ENCODE measurements at regions not wholly inside any gene's neighbourhood (a gene's known extent, or its start where the extent isn't known, plus 50 kb on each side); places are given as distances from the start of the nearest gene placed in this dataset.

GRCh38 chr18:2409906-2410305 is 161.4 kb downstream of the METTL4 start:
- no peak for DNase-seq

GRCh38 chr18:2410688-2411087 is 160.6 kb downstream of the METTL4 start:
- DNase-seq: no peak

- no peak for DNase-seq
Measured at GRCh38 chr18:2411381-2411960, 159.8 kb downstream of the METTL4 start.

- DNase-seq: no peak
Measured at GRCh38 chr18:2412281-2412680, 159.0 kb downstream of the METTL4 start.

GRCh38 chr18:2412996-2413751 is 158.1 kb downstream of the METTL4 start:
- DNase-seq: no peak

- no peak for DNase-seq
Measured at GRCh38 chr18:2414235-2414634, 157.1 kb downstream of the METTL4 start.

- no peak for DNase-seq
Measured at GRCh38 chr18:2415656-2416055, 155.6 kb downstream of the METTL4 start.

GRCh38 chr18:2417861-2418610 is 153.3 kb downstream of the METTL4 start:
- DNase-seq: no peak

GRCh38 chr18:2420367-2420766 is 150.9 kb downstream of the METTL4 start:
- no peak for DNase-seq

GRCh38 chr18:2423761-2424160 is 147.5 kb downstream of the METTL4 start:
- no peak for DNase-seq

- no peak for DNase-seq
Measured at GRCh38 chr18:2424420-2424819, 146.9 kb downstream of the METTL4 start.

GRCh38 chr18:2425426-2426317 is 145.6 kb downstream of the METTL4 start:
- no peak for DNase-seq

GRCh38 chr18:2430191-2430590 is 141.1 kb downstream of the METTL4 start:
- DNase-seq: no peak

- DNase-seq: no peak
Measured at GRCh38 chr18:2431806-2432205, 139.5 kb downstream of the METTL4 start.

GRCh38 chr18:2433366-2433765 is 137.9 kb downstream of the METTL4 start:
- no peak for DNase-seq

- DNase-seq: no peak
Measured at GRCh38 chr18:2441544-2441943, 129.8 kb downstream of the METTL4 start.

- DNase-seq: no peak
Measured at GRCh38 chr18:2442006-2442405, 129.3 kb downstream of the METTL4 start.

GRCh38 chr18:2442726-2443275 is 128.5 kb downstream of the METTL4 start:
- no peak for DNase-seq

- no peak for DNase-seq
Measured at GRCh38 chr18:2444201-2444875, 127.0 kb downstream of the METTL4 start.

- no peak for DNase-seq
Measured at GRCh38 chr18:2448565-2449151, 122.6 kb downstream of the METTL4 start.

GRCh38 chr18:2451556-2451955 is 119.7 kb downstream of the METTL4 start:
- DNase-seq: no peak

GRCh38 chr18:2459886-2460285 is 111.4 kb downstream of the METTL4 start:
- DNase-seq: no peak

Measured in right forelimb (tissue), 1 donor.